Vagina (tissue), 2 donors: ENCODE measurements at regions not wholly inside any gene's neighbourhood (a gene's known extent, or its start where the extent isn't known, plus 50 kb on each side); places are given as distances from the start of the nearest gene placed in this dataset.

ENCODE experiments used
- CTCF ChIP-seq, 3 experiments: fragments of 450-650 bp in 2 of 3; fragments of 200-600 bp in 1 of 3; sonication (generic) in 1 of 3; IDR thresholded peaks; one replicate each; pipeline ENCODE4 v1.5.1; 2017 to 2019; ENCODE audit warnings: antibody characterized with exemption in 3 of 3, mild to moderate bottlenecking in 2 of 3, moderate library complexity in 2 of 3
- POLR2A ChIP-seq, 2 donors: fragments of 450-650 bp; IDR thresholded peaks; one replicate each; pipeline ENCODE4 v1.6.1; 2017; ENCODE audit warnings: antibody characterized with exemption in 2 of 2, mild to moderate bottlenecking in 2 of 2, moderate library complexity in 2 of 2
- POLR2AphosphoS5 ChIP-seq, 2 donors: sonication (generic); formaldehyde crosslinking; IDR thresholded peaks; one replicate each; pipeline ENCODE4 v1.9.0; 2017; ENCODE audit warnings: antibody characterized with exemption in 2 of 2, mild to moderate bottlenecking in 2 of 2, low read depth in 1 of 2; ENCODE audit not compliant: insufficient read depth in 1 of 2

GRCh38 chr13:39960191-39960590 is 304.7 kb downstream of the COG6 start:
- no peak for TF ChIP-seq CTCF (IDR thresholded peaks at IDR 0.05)
- TF ChIP-seq POLR2A (IDR thresholded peaks at IDR 0.05), result no peak
- TF ChIP-seq POLR2AphosphoS5 (IDR thresholded peaks at IDR 0.05; ENCODE audit: insufficient read depth in 1 of 2, low read depth in 1 of 2), result no peak
